Sigmoid colon (tissue), 6 donors: ENCODE measurements at regions not wholly inside any gene's neighbourhood (a gene's known extent, or its start where the extent isn't known, plus 50 kb on each side); places are given as distances from the start of the nearest gene placed in this dataset.

Source experiments
- DNase-seq: peaks from one replicate; pipeline ENCODE4 v3.0.0-alpha.2; 2019
- H3K27ac ChIP-seq, 4 donors: fragments of 200-600 bp; sonication (generic); one replicate each; pipeline ENCODE4 v1.5.1; 2016 to 2019; ENCODE audit warnings: mild to moderate bottlenecking in 1 of 4
- H3K27me3 ChIP-seq, 3 donors: fragments of 200-600 bp; sonication (generic); one replicate each; pipeline ENCODE4 v1.5.1; 2019; ENCODE audit warnings: mild to moderate bottlenecking in 1 of 3
- H3K36me3 ChIP-seq, 4 donors: fragments of 200-600 bp; sonication (generic); one replicate each; pipeline ENCODE4 v1.5.1; 2016 to 2019
- H3K4me1 ChIP-seq, 4 donors: fragments of 200-600 bp; sonication (generic); one replicate each; pipeline ENCODE4 v1.5.1; 2017 to 2019
- H3K4me3 ChIP-seq, 4 donors: fragments of 200-600 bp; sonication (generic); one replicate each; pipeline ENCODE4 v1.5.1; 2017 to 2019; ENCODE audit warnings: mild to moderate bottlenecking in 2 of 4, moderate library complexity in 1 of 4
- H3K9me3 ChIP-seq, 4 donors: fragments of 200-600 bp in 3 of 4; sonication (generic) in 3 of 4; one replicate each; pipeline versions ENCODE4 v1.5.1 to v1.6.1; 2013 to 2019
- CTCF ChIP-seq, 4 experiments: fragments of 450-650 bp in 3 of 4; fragments of 200-600 bp in 1 of 4; IDR thresholded peaks; one replicate each; pipeline ENCODE4 v1.5.1; 2016 to 2019; ENCODE audit warnings: antibody characterized with exemption in 4 of 4, mild to moderate bottlenecking in 3 of 4, moderate library complexity in 2 of 4
- EP300 ChIP-seq, 4 donors: sonication (generic); formaldehyde crosslinking; IDR thresholded peaks; one replicate each; pipeline ENCODE4 v1.6.1; 2017; ENCODE audit warnings: antibody characterized with exemption in 4 of 4
- POLR2A ChIP-seq, 2 donors: fragments of 450-650 bp; IDR thresholded peaks; one replicate each; pipeline ENCODE4 v1.6.1; 2016; ENCODE audit warnings: antibody characterized with exemption in 2 of 2, mild to moderate bottlenecking in 2 of 2, moderate library complexity in 2 of 2
- POLR2AphosphoS5 ChIP-seq, 4 donors: sonication (generic); formaldehyde crosslinking; IDR thresholded peaks; one replicate each; pipeline ENCODE4 v1.6.1; 2017; ENCODE audit warnings: antibody characterized with exemption in 4 of 4
- WGBS, 2 donors: extraction: QIAGEN DNeasy Blood & Tissue Kit; methylation state at CpG; one replicate each; pipeline ENCODE4 v1.1.7; 2013; 5-methylcytosine and 5-hydroxymethylcytosine counted together
- intact Hi-C: fragments of 100-400 bp; cut with DNase I; formaldehyde crosslinking; loops from one replicate; pipeline ENCODE4 v1.15.1; 2023
- donor health status: healthy with polysubstance abuse.
- donor health status: healthy.

- TF ChIP-seq CTCF (IDR thresholded peaks at IDR 0.05) (no peak), POLR2A (IDR thresholded peaks at IDR 0.05) (no peak), EP300 (IDR thresholded peaks at IDR 0.05) (no peak), POLR2AphosphoS5 (IDR thresholded peaks at IDR 0.05) (no peak)
- H3K36me3 ChIP-seq, result no peaks in the 10 kb centered on the region
- H3K4me3 ChIP-seq, result no peak overlapping the region
- H3K4me1 ChIP-seq, result peaks cover 0 to 19% (median 15%) of the 10 kb centered on the region in 4 donors
- intact Hi-C loops, result no loop called here
- WGBS, 2 donors, result 84% methylated on average over 11 of the region's 11 CpGs
- DNase-seq, result no peak
- H3K9me3 ChIP-seq, result no peaks in the 10 kb centered on the region
- peak overlapping the region in 2 of 4 donors; percentile 58 to 72 for H3K27ac ChIP-seq
- H3K27me3 ChIP-seq, result no peaks in the 10 kb centered on the region
Observed at GRCh38 chr12:47504775-47505446, 200.9 kb downstream of the RPAP3 start.

GRCh38 chr12:47493801-47494200 is 212.0 kb downstream of the RPAP3 start:
- TF ChIP-seq CTCF (IDR thresholded peaks at IDR 0.05) (no peak), EP300 (IDR thresholded peaks at IDR 0.05) (no peak), POLR2A (IDR thresholded peaks at IDR 0.05) (no peak), POLR2AphosphoS5 (IDR thresholded peaks at IDR 0.05) (no peak)
- DNase-seq, result no peak
- WGBS, 2 donors, result 53 to 79% methylated on average over 3 of the region's 3 CpGs

GRCh38 chr12:47491516-47492305 is 214.1 kb downstream of the RPAP3 start:
- Histone ChIP-seq H3K36me3 (no peaks in the 10 kb centered on the region), H3K4me1 (no peaks in the 10 kb centered on the region), H3K27me3 (no peaks in the 10 kb centered on the region), H3K4me3 (no peak overlapping the region), H3K9me3 (peaks cover 0 to 5% (median 0%) of the 10 kb centered on the region in 4 donors), H3K27ac (no peak overlapping the region)
- intact Hi-C loops, result no loop called here
- no peak for DNase-seq
- WGBS, 2 donors, result 75 to 80% methylated on average over 2 of the region's 2 CpGs
- no peak for TF ChIP-seq CTCF (IDR thresholded peaks at IDR 0.05)
- TF ChIP-seq POLR2AphosphoS5 (IDR thresholded peaks at IDR 0.05), result no peak
- no peak for TF ChIP-seq EP300 (IDR thresholded peaks at IDR 0.05)
- TF ChIP-seq POLR2A (IDR thresholded peaks at IDR 0.05), result no peak

More at GRCh38 chr12:47493801-47494200, 212.0 kb downstream of the RPAP3 start:
- no peaks in the 10 kb centered on the region for H3K9me3 ChIP-seq
- intact Hi-C loops, result no loop called here
- H3K36me3 ChIP-seq, result no peaks in the 10 kb centered on the region
- H3K4me1 ChIP-seq, result no peaks in the 10 kb centered on the region
- no peak overlapping the region for H3K27ac ChIP-seq
- H3K4me3 ChIP-seq, result no peak overlapping the region
- no peaks in the 10 kb centered on the region for H3K27me3 ChIP-seq

GRCh38 chr12:47488888-47489287 is 216.9 kb downstream of the RPAP3 start:
- no peak overlapping the region for H3K4me3 ChIP-seq
- H3K36me3 ChIP-seq, result no peaks in the 10 kb centered on the region
- TF ChIP-seq POLR2A (IDR thresholded peaks at IDR 0.05) (no peak), EP300 (IDR thresholded peaks at IDR 0.05) (no peak), CTCF (IDR thresholded peaks at IDR 0.05) (no peak), POLR2AphosphoS5 (IDR thresholded peaks at IDR 0.05) (no peak)
- H3K27me3 ChIP-seq, result no peaks in the 10 kb centered on the region
- no peaks in the 10 kb centered on the region for H3K4me1 ChIP-seq
- no peak overlapping the region for H3K27ac ChIP-seq
- peaks cover 0 to 5% (median 0%) of the 10 kb centered on the region in 4 donors for H3K9me3 ChIP-seq
- no peak for DNase-seq
- 64 to 86% methylated on average over 1 of the region's 1 CpG for WGBS, 2 donors
- intact Hi-C loops, result no loop called here
